8988T (cell line): ENCODE measurements at regions not wholly inside any gene's neighbourhood (a gene's known extent, or its start where the extent isn't known, plus 50 kb on each side); places are given as distances from the start of the nearest gene placed in this dataset.
"Not testable (repeated sequence)": the region's sequence is repeated elsewhere in the genome, so short reads cannot be mapped to it uniquely, and the experiment has no call there.

Experiments used
- DNase-seq: peaks from one replicate; pipeline ENCODE4 v3.0.0; 2011

DNA sequence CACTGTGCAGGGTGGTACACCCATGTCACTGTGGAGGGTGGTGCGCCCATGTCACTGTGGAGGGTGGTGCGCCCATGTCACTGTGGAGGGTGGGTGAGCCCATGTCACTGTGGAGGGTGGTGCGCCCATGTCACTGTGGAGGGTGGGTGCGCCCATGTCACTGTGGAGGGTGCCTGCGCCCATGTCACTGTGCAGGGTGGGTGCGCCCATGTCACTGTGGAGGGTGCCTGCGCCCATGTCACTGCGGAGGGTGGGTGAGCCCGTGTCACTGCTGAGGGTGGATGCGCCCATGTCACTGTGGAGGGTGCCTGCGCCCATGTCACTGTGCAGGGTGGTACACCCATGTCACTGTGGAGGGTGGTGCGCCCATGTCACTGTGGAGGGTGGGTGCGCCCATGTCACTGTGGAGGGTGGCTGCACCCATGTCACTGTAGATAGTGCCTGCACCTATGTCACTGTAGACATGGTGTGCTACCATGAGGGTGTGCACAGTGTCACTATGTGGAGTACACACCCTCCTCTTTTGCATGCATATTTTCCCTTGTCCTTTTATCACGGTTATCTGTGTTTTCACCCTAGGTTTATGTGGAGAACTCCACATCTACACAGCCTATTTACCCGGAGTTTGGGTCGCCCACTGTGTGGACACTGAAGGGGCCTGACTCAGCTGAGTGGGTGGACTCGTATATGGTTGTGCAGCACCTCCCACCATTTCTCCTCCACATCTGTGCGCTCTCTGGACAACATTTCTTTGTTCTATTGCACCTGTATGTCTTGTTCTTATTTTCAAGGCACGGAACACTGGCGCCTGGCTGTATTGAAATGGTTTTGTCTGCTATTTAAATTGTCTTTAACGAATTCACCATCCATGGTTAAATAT is 222.4 kb downstream of the ERMARD start:
- DNase-seq: not testable (repeated sequence)

DNA sequence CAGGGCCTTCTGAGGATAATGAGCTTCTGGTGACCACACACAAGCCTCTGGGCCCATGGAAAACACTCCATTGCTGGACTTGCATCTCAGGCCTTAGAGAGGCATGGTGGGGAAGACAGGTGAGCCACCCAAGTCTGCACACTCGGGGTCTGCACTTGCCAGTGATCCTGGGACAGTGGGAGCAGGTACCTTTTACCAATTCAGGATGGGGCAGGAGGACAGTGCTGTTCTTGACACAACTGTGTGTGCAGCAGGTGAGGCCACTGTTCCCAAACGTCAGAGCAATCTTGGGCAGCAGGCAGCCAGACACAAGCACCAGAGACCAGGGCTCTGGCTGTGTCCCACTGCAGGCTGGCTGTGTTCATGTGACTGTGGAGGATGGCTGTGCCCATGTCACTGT is 221.3 kb downstream of the ERMARD start:
- no peak for DNase-seq

DNA sequence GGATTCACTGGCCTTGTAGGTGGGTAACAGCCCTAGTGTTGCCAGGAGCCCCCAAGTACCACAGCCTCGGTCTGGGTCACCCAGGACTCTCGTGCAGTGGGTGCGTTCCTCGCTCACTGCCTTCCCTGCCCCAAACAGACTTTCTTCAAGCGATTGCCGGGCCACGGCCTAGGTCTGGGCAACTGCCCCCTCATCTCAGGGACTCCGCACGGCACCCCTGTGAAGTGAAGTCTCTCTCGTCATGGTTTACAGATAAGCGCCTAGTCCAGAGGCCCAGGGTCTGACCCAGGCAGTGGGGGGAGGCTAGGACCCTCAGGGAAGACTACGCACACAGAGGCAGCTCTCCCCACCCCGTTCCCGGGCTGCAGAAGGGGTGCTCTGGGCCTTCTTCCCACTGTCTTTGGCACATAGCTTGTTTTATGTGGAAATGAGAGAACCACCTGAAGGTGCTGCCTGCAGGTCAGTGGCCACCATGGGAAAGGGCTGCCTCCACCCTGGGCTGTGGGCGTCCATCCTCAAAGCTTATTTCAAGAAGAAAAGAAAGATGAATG is 220.8 kb downstream of the ERMARD start:
- DNase-seq: no peak

DNA sequence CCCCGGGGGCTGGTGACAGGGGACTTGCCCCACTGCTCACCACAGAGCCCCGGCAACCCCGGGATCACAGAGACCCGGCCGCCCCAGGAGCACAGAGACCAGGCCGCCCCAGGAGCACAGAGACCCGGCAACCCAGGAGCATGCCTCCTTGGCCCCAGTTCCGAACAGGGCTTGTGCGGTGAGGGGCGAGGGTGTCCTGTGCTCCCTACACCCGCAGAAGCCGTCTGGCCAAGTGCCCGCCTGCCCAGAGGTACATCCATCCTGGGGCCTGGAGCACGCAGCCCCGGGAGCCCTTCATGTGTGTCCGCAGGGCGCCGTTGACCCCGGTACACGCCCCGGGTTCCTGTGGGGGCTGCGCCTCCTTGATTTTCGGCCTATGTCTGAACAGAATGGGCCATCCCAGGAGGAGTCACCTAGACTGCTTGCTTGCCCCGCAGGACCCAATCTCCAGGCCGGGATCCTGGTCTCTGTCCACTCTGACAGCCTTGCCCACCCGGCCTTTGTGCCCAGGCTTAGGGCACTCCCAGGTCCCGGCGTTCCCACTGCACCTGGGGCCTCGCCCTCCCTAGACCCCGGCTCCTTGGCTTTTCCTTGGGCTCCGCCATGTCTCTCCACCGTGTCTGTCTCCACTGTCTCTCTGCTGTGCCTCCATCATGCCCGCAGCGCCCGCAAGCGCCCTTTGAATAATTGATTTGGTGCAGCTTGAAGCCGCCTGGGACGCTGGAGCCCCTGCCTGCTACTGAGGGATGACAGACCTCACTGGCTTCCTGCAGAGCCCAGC is 219.8 kb downstream of the ERMARD start:
- DNase-seq: peak; percentile 2

DNA sequence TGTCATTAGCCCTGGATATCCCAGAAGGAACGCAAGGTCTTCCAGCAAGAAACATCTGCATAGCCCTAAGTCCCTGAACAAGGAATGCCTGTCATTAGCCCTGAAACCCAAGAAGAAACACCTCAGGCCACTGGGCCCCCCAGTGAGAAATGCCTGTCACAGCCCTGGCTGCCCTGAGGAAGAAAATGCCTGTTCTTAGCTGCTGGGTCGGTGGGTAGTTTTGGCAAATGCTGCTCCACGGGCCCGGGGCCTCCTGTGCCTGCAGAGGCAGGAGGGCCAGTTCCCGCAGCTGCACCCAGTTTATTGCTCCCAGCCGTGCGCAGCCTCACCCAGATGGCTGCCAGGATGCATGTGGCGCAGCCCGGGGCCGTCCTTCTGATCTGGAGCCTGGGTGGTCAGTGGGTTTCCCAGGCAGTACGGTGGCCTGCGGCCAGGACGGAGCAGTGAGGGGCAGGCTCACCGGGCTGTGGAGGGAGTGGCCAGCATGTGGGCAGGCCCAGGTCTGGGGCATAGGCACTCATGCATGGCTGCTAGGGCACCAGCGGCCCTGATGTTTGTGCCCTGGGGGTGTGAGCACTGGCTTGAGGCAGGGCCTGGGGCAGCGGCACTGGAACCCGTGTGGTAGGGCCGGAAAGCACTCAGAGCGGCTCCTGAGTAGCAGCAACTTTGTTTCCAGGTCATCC is 219.0 kb downstream of the ERMARD start:
- peak; percentile 10 for DNase-seq

DNA sequence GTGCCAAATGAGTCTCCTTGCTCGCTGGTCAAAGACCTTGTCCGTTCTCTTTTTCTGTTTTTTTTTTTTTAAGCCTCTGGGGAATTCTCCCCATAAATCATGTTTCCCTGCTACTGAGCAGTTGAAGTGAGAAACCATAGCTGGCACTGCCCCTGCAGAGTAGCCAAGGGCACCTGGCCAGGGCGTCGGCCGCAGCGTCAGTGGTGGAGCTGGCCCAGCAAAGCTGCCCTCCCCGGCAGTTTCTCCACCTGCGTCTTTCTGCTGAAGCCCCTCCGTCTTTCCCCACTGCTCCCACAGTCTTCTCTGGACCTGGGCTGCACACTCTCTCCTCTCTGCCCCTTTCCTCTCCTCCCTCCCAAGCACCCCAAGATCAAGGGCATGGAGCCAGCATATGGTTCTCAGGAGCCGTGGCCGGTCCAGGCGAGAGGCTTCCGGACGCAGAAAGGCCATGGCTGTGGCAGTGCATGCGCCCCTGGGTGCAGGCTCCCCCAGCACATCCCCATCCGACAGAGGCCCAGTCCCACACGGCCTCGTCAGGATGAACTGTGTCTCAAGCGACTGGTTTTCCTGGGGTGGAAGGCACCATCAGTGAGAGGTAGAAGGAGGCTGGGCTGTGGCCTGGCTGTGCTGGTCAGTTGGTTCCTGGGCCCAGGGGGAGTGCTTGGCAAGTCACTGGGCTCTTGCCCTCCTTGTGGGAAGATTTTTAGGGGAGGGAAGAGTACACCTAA is 218.1 kb downstream of the ERMARD start:
- peak; percentile 5 for DNase-seq

DNA sequence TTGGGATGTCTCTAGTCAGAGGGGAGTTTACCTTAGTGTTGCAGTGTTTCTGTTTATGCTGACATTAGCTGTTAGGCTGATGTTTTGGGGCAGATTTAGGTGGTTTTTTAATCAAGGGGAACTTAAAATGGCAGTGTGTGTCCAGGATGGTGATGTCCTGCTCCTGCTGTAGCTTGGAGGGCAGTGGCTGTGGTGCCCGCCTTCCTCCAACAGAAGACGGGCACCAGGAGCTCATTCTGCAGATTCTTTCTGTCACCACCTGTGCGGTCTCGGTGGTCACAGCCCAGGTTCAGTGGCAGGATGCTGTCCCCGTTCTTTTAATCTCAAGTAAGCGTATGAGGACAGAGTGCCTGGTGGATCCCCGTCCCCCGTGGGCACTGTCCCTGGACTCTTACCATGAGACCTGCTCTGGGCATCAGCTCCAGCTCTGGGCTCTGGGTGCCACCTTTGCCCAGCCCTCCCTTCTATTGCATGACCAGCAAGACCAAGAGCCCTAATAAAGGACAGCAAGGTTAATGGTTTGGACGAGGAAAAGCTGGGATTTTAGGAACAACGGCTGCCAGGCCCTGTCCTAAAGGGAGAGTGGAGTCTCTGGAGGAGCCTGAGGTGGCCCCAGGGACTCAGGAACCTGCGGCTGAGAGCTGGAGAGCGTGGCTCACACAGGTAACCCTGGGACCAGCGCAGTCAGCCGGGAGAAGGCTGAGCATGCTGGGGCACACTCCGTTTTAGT is 217.3 kb downstream of the ERMARD start:
- peak; percentile 5 for DNase-seq

DNA sequence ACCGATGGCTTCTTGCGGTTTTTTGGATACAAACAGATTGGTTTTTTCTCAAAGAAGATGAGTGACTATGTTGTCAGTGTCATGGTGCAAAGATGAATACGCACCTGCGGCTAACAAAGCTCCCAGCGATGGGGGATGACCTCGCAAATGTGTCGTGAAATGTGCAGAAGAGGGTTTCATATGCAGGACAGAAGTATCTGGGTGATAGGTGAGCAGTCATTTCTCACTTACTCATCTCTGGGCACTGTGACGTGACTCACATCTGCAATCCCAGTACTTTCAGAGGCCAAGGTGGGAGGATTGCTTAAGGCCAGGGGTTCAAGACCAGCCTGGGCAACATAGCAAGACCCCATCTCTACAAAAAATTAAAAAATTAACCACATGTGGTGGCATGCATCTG is 216.3 kb downstream of the ERMARD start:
- DNase-seq: no peak

DNA sequence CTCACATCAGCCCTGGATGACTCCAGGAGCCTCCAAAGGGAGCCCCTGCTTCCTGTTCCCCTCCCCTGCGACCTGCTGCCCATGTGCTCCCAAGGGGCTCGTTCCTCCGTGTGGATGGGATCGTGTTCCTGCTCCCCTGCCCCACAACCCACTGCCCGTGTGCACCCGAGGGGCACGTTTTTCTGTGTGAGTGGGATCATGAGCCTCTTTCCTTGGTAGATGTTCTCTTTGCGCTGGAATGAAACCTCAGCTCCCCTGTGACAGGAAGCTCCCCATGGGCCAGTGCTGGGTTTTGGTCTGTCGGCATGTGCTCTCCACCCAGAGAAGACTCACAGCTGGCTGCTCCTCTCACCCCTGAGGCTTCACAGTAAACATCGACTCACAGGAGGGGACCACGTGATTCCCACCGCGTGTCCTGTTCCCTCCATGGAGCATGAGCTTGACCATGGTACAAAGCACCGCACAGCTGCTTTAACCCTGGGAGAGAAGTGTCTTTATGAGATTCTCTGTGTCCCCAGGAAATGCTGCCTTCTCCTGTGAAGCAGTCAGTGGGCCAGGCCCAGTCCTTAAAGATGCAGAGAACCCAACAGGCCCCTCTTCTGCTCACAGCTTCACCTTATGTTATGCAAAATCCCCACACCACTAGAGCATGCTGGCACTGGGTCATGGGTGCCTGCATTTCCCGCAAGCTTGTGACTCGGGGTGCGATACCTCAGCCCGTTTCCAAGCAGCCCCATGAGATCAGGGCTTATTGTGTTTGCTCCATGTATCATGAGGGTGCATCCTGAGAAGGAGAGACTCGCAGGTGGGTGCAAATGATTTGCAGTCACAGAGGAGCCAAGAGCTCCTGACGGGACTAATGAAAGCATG is 215.1 kb downstream of the ERMARD start:
- peak; percentile 11 for DNase-seq

DNA sequence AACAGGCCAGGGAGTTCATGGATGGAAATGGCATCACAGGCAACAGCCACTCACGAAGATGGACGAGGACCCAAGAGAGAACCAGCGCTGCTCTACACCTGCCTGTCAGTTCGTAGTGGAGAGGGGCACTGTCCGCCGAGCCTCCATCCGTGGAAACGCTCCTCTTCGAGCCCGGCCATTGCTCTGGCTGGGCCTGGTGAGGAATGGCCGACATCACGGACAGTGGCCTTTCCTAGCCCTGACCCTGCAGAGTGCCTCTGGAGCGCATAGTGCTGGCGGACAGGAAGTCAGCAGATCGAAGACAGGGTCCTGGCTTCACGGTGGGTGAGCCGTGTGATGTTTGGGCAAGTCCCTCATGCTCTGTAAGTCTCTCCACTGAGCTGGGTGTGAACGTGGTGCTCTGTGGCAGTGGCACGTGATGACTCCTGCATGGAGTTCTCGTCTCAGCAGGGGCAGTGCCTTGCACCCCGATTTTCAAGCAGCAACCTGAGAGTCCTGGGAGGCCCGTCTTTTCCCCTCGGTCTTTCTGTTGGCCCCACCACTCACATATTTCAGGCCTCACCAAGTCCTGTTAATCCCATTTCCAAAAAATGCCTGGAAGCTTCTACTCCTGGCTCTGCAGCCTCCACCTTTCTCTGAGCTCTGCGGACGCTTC is 214.4 kb downstream of the ERMARD start:
- peak; percentile 4 for DNase-seq

DNA sequence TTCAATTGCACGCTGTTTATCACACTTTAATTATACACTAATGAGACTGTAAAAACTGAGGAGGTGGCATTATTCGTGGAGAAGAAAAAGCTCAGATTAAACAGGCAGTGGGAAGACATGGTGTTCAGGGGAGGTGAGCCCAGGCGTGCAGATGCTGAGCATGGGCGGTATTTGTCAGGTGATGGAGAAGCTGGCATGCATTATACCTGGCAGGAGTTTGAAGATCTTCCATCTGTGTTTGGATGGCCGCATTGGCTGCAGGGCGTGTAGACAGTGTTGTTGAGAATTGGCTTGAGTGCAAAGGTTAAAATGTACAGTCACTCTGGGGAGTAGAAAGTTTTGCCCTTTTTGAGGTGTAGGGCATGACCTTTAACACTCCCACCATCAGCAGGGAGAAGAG is 213.8 kb downstream of the ERMARD start:
- no peak for DNase-seq

DNA sequence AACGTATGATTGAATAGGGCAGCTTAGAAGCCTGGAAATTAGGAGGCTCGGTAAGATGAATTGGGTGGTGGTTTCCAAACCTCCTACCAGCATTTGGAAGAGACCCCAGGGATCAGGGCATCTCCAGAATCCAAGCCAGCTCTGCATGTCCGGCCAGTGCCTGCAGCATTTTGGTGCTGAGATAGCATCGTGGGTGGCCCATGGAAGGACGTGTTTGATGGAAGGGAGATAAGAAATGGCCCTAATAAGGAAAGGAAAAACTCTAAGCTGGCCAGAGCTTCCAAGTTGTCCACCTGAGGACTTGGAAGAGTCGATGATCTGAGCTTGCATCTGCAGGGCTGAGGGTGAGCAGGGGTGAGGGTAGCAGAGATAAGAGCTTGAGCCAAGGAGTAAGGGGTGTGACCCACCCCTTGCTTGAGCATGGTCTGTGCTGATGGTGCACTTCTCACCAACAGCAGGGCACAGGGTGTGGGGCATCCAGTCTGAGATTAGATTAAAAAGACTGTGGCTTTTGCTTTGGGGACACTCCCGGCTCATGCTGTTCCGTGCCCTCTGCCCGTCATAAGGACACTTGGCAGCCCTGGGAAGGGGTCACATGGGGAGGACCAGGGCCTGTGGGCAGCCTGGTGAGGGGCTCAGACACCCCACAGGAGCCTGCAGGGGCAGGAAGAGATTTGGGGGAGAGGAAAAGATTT is 213.2 kb downstream of the ERMARD start:
- DNase-seq: peak; percentile 3

DNA sequence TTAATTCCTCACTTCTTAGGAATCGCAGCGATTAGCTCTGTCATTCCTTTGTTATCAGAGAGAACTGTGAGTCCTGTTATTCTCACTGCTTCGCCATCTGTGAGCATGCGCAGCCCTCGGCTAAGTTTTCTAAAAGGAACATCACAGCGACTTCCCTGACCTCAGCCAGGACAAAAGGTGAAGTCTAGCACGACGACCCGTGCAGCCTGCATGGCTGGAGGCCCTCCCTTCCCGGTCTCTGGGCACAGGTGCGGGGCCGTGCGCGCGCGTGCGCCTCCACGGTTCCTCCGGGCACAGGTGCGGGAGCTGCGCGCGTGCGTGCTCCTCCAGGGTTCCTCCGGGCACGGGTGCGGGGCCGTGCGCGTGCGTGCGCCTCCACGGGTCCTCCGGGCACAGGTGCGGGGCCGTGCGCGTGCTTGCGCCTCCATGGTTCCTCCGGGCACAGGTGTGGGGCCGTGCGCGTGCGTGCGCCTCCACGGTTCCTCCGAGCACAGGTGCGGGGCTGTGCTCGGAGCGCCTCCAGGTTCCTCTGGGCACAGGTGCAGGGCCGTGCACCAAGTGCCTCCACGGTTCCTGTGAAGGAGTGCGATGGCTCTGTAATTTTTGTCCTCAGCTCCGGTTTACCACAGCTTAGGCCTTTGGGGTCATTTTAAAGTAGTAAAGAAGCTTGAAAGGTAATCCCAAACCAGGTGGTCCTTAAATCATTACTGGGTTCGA is 212.3 kb downstream of the ERMARD start:
- DNase-seq: no peak

DNA sequence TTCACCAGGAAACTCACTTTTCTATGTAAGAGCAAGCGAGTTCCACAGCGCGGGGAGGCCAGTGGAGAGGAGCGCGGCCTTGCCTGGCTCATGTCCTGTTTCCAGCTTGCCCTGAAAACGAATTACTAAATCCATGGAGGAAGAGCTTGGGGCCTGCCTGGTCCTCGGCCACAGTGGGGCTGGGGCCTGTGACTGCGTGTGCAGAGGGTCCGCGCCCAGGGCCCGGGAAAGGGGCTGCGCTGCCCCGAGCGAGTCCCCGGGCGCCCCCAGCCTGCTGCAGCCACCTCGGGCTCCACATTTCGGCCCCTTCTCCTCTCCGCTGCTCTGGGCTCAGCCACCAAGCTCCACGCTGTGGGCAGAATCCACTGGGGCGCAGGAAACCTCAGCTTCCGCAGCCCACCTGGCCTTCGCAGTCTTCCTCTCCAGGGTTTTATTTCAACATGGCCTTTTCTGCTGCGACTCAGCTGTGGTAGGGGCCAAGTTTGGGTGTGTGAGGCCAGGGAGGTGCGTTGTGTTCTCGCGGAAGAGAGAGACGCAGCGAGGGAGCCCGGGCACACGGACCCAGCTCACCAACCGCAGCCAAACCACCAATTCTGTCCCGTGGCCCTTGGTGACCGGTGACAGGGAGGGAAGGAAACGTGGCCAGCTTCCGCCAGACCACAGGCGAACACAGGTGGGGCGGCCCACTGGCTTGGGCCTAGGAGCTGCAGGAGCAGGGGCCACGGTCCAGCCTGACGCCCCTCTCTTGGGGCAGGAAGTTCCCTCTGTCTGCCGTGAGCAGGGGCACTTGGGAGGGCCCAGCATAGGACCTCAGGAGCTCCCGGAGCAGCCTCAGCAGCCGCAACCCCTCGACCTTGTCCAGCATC is 211.4 kb downstream of the ERMARD start:
- DNase-seq: peak; percentile 13

DNA sequence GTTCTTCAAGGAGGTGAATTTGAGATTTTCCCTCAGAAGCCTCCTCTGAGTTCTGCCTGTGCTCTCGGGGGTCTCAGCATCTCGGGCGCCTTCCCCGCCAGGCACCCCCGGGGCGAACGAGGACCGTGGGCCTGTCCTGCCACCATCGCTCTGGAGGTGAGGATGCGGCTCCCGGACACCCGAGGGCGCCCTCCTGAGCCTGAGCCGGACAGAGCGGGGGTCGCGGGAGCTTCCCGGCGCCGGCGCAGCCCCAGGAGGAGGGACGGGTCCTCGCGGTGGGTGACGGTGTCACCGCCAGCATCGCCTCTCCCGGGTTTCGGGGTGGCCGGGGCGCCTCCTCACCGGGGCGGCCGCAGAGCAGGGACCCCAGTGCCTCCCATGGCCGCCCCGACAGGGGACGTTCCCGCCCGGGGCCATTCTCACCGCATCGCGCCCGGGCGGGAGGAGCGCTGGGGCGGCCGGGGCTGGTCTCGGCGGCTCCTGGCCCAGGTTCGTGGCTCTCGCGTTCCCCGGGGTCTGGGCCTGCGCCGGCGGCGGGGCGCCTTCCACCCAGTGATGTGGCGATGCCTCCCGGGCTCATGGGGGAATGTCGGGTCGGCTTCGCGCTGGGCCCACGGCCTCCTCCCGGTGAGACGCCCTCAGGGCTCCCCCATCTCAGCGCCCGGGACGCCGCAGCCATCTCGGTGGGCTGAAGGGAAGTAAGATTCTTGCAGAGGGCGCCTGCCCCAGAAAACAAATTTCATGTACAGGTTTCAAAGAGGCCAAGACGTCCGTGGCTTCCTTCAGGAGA is 210.5 kb downstream of the ERMARD start:
- peak; percentile 17 for DNase-seq

DNA sequence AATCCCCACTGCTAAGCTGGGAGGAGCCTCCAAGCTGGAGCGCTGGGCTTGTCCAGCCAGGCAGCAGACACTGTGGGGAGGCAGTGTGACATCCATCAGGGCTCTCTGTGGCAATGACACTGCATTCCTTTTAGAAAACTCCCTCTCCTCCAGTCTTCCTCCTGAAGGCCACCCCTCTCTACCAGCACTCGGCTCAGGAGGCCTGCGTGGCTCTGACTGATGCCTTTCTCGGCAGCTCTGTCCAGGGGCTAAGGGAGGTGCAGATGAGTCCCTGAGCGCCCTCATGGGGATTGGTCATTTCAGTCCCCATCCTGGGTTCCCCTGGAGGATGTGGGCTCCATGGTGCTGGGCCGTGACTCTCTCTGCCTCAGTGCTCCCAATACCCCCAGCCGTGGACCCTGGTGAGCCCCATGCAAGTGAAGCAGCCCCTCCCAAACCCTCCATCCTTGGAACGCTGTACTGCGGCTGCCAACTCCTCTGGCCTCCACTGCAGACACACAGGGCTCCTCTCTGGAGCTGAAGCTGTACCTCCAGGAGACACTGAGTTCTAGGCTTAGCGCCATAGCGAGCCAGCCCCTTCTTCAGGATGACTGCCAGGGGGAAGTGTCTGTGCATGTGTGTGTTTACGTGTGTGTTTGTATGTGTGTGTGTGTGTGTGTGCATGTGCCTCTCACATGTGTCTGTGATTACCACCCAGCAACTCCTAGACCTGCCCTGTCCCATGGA is 209.6 kb downstream of the ERMARD start:
- peak; percentile 9 for DNase-seq
